A549 (cell line): ENCODE measurements at regions not wholly inside any gene's neighbourhood (a gene's known extent, or its start where the extent isn't known, plus 50 kb on each side); places are given as distances from the start of the nearest gene placed in this dataset.

ENCODE experiments used
- ATAC-seq, 2 experiments: fragments of 200-7000 bp in 1 of 2; fragments of >200 bp in 1 of 2; cut with Nextera tagmentation in 1 of 2; cut with Tn5 transposase in 1 of 2; 3 replicates each; pipeline versions ENCODE4 v1.8.0 to v1.9.1; 2018 to 2020; ENCODE audit warnings: mild to moderate bottlenecking in 1 of 2, moderate library complexity in 1 of 2
- CTCF ChIA-PET: fragments of 300-600 bp; sonication (Branson Sonifier 250); formaldehyde crosslinking; extraction: SDS; loops from one replicate; lab custom pipeline; 2021; ENCODE audit warnings: antibody characterized with exemption, inconsistent platforms; lab: Yijun Ruan, JAX
- POLR2A ChIA-PET: fragments of 350-600 bp; formaldehyde crosslinking; extraction: SDS; loops from one replicate; lab custom pipeline; 2021; ENCODE audit warnings: antibody characterized with exemption, inconsistent platforms; lab: Yijun Ruan, JAX
- DNase-seq, 2 experiments: peaks; one replicate each; pipeline versions ENCODE4 v3.0.0 to v3.0.0-alpha.2; 2011 to 2016; ENCODE audit warnings: low read depth in 1 of 2, low spot score in 1 of 2
- FAIRE-seq: peaks from 2 replicates; lab custom pipeline; 2011; peaks lifted over from hg19 to GRCh38; lab: Jason Lieb, UNC
- H3K27ac ChIP-seq, 2 experiments: fragments of >200 bp; sonication (Bioruptor Twin); formaldehyde crosslinking; 3 replicates each; pipeline ENCODE4 v1.5.1; 2016 to 2017
- H3K4me1 ChIP-seq: fragments of >200 bp; sonication (Bioruptor Twin); formaldehyde crosslinking; 3 replicates; pipeline ENCODE4 v1.6.1; 2016
- H3K4me2 ChIP-seq: fragments of >200 bp; sonication (Bioruptor Twin); formaldehyde crosslinking; 3 replicates; pipeline ENCODE4 v1.6.1; 2016
- H3K4me3 ChIP-seq: fragments of >200 bp; sonication (Bioruptor Twin); formaldehyde crosslinking; 3 replicates; pipeline ENCODE4 v1.5.1; 2016
- H3K9me3 ChIP-seq: fragments of >200 bp; sonication (Bioruptor Twin); formaldehyde crosslinking; 3 replicates; pipeline ENCODE4 v1.6.1; 2016
- ATOH8 ChIP-seq: fragments of 250-450 bp; sonication (Bioruptor Pico); IDR thresholded peaks from 2 replicates; pipeline ENCODE4 v1.5.0; 2020; ENCODE audit warnings: low read depth, mild to moderate bottlenecking, moderate library complexity
- BCL3 ChIP-seq: fragments of >200 bp; sonication (Bioruptor Twin); formaldehyde crosslinking; IDR thresholded peaks from 3 replicates; pipeline ENCODE4 v1.6.1; 2016
- BHLHE40 ChIP-seq: IDR thresholded peaks from 2 replicates; pipeline ENCODE4 v1.6.1; 2012; ENCODE audit warnings: low read depth, low read length, inconsistent platforms
- CEBPB ChIP-seq, 2 experiments: fragments of >200 bp in 1 of 2; sonication (Bioruptor Twin) in 1 of 2; formaldehyde crosslinking in 1 of 2; IDR thresholded peaks; 2 replicates each; pipeline ENCODE4 v1.6.1; 2012 to 2016
- E2F6 ChIP-seq: IDR thresholded peaks from 2 replicates; pipeline ENCODE4 v1.6.1; 2012; ENCODE audit warnings: low read depth, borderline replicate concordance
- HDAC2 ChIP-seq: fragments of 200-600 bp; sonication (generic); IDR thresholded peaks from 2 replicates; pipeline ENCODE4 v1.6.1; 2016
- HOXB5 ChIP-seq: fragments of 250-450 bp; sonication (Bioruptor Pico); IDR thresholded peaks from 2 replicates; pipeline ENCODE4 v1.5.0; 2020; ENCODE audit warnings: mild to moderate bottlenecking, moderate library complexity
- JUNB ChIP-seq: fragments of >200 bp; sonication (Bioruptor Twin); formaldehyde crosslinking; IDR thresholded peaks from 2 replicates; pipeline ENCODE4 v1.6.1; 2016
- KDM1A ChIP-seq: fragments of 200-600 bp; sonication (generic); IDR thresholded peaks from 2 replicates; pipeline ENCODE4 v1.6.1; 2016; ENCODE audit warnings: low read depth, mild to moderate bottlenecking
- KDM5A ChIP-seq: fragments of 200-600 bp; sonication (generic); IDR thresholded peaks from 2 replicates; pipeline ENCODE4 v1.6.1; 2016; ENCODE audit warnings: antibody characterized with exemption, mild to moderate bottlenecking
- MAZ ChIP-seq: fragments of 150-350 bp; IDR thresholded peaks from 2 replicates; pipeline ENCODE4 v1.6.1; 2014; ENCODE audit warnings: antibody characterized with exemption, low read depth, low read length, borderline replicate concordance
- NR3C1 ChIP-seq: fragments of >200 bp; sonication (Bioruptor Twin); formaldehyde crosslinking; IDR thresholded peaks from 3 replicates; pipeline ENCODE4 v1.6.1; 2017
- POLR2AphosphoS2 ChIP-seq: conservative IDR thresholded peaks from 2 replicates; pipeline ENCODE4 v1.6.1; 2012; ENCODE audit warnings: low read length, improper control_type of control experiment, inconsistent platforms
- RAD21 ChIP-seq, 2 experiments: fragments of >200 bp in 1 of 2; sonication (Bioruptor Twin) in 1 of 2; formaldehyde crosslinking in 1 of 2; IDR thresholded peaks in 1 of 2; conservative IDR thresholded peaks in 1 of 2; 2 replicates in 1 of 2; 3 replicates in 1 of 2; pipeline ENCODE4 v1.6.1; 2012 to 2018; ENCODE audit warnings: inconsistent platforms in 1 of 2
- RNF2 ChIP-seq: fragments of 200-600 bp; sonication (generic); IDR thresholded peaks from 2 replicates; pipeline ENCODE4 v1.6.1; 2016; ENCODE audit warnings: low read depth, mild to moderate bottlenecking, antibody characterized with exemption, moderate library complexity, borderline replicate concordance
- SMC3 ChIP-seq: fragments of >200 bp; sonication (Bioruptor Twin); formaldehyde crosslinking; IDR thresholded peaks from 3 replicates; pipeline ENCODE4 v1.6.1; 2018; ENCODE audit warnings: inconsistent platforms
- SREBF2 ChIP-seq: fragments of 450-650 bp; IDR thresholded peaks from 2 replicates; pipeline ENCODE4 v1.6.1; 2014; ENCODE audit warnings: mild to moderate bottlenecking, moderate library complexity
- USF2 ChIP-seq: fragments of 450-650 bp; IDR thresholded peaks from 2 replicates; pipeline ENCODE4 v1.6.1; 2014; ENCODE audit warnings: antibody characterized with exemption
- ZFP36 ChIP-seq: fragments of 450-650 bp; IDR thresholded peaks from 2 replicates; pipeline ENCODE4 v1.6.1; 2014; ENCODE audit warnings: borderline replicate concordance; ENCODE audit not compliant: partially characterized antibody
- WGBS: methylation state at CpG from one replicate; pipeline ENCODE4 v1.1.6; 2017; ENCODE audit errors: missing lambda C conversion rate; 5-methylcytosine and 5-hydroxymethylcytosine counted together
- TF ChIP-seq, protein P1 (sequence below): fragments of 150-350 bp; IDR thresholded peaks from 2 replicates; pipeline ENCODE4 v1.6.1; 2014; ENCODE audit warnings: low read depth, mild to moderate bottlenecking, low read length

- DNase-seq (no peak), ATAC-seq (no peak), FAIRE-seq (no peak)
- Histone ChIP-seq H3K9me3 (no peaks in the 10 kb centered on the region), H3K4me1 (no peaks in the 10 kb centered on the region), H3K4me2 (no peak overlapping the region), H3K27ac (no peak overlapping the region), H3K4me3 (no peak overlapping the region)
- WGBS = 54% methylated on average over 3 of the region's 3 CpGs
- ChIA-PET CTCF (no interaction called here), POLR2A (no interaction called here)
- TF ChIP-seq KDM5A (no peak), KDM1A (no peak), ZFP36 (no peak), SREBF2 (no peak), BCL3 (no peak)
Observed at GRCh38 chr1:5269901-5270300, 615.5 kb downstream of the AJAP1 start.

DNA sequence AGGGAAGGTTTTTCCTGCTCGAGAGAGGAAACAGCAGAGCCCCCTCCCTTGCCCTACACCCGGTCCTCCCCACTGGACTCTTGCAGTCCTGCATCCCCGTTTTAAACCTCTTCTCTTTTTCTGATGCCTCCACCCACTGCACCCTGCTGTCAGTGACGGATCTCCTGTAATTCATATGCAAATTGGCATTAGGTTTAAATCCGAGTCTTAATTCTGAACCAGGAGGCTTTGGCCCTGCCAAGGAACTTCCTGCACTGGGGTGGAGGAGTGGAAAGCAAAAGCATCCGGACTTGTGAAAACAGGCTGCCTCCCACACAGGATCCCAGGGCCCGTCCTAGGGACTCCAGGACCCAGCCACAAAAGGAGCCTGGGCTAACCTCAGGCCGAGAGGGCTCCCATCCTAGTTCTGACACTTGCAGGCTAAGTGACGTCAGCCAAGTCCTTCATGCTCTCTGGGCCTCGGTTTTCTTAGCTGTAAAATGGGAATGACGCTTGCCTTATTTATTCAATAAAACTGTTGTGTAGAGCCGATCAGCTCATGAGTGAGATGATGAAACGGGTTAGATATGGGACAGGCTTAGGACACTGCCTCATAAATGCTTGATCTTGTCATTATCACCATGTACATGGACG, 613.3 kb downstream of the AJAP1 start:
- H3K27ac ChIP-seq = no peak overlapping the region
- 2% methylated on average over 11 of the region's 14 CpGs for WGBS
- no peaks in the 10 kb centered on the region for H3K9me3 ChIP-seq
- FAIRE-seq = no peak
- ATAC-seq = no peak
- no peak for DNase-seq
- ChIA-PET POLR2A (no interaction called here), CTCF (no interaction called here)
- H3K4me3 ChIP-seq = no peak overlapping the region
- H3K4me1 ChIP-seq = no peaks in the 10 kb centered on the region
- TF ChIP-seq HOXB5 (CRISPR knock-in tag) (no peak), MAZ (no peak), HDAC2 (no peak), NR3C1 (no peak), POLR2AphosphoS2 (no peak), RAD21 (conservative IDR thresholded peaks at IDR 0.05 in 1 of 2, IDR thresholded peaks at IDR 0.05 in 1 of 2) (no peak), RNF2 (no peak), JUNB (no peak), KDM1A (no peak), BHLHE40 (no peak), E2F6 (no peak), CEBPB (IDR thresholded peaks at IDR 0.05) (no peak), ATOH8 (CRISPR knock-in tag) (no peak), USF2 (no peak), SMC3 (no peak)
- TF ChIP-seq, protein P1, sequence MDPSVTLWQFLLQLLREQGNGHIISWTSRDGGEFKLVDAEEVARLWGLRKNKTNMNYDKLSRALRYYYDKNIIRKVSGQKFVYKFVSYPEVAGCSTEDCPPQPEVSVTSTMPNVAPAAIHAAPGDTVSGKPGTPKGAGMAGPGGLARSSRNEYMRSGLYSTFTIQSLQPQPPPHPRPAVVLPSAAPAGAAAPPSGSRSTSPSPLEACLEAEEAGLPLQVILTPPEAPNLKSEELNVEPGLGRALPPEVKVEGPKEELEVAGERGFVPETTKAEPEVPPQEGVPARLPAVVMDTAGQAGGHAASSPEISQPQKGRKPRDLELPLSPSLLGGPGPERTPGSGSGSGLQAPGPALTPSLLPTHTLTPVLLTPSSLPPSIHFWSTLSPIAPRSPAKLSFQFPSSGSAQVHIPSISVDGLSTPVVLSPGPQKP = no peak
- no peak overlapping the region for H3K4me2 ChIP-seq
